GM23338 (cell line): ENCODE measurements at regions not wholly inside any gene's neighbourhood (a gene's known extent, or its start where the extent isn't known, plus 50 kb on each side); places are given as distances from the start of the nearest gene placed in this dataset.

Source experiments
- ATAC-seq: fragments of 200-7000 bp; cut with Tn5 transposase; 3 replicates; pipeline ENCODE4 v1.9.1; 2020
- DNase-seq: peaks from one replicate; pipeline ENCODE4 v3.0.0-alpha.2; 2015; ENCODE audit warnings: low spot score
- H2AFZ ChIP-seq: fragments of 200-600 bp; sonication (generic); 2 replicates; pipeline ENCODE4 v1.8.0; 2016; ENCODE audit warnings: antibody characterized with exemption, mild to moderate bottlenecking, moderate library complexity
- H3F3A ChIP-seq: fragments of 200-600 bp; sonication (generic); replicated peaks from 2 replicates; pipeline ENCODE4 v1.8.0; 2017; ENCODE audit warnings: antibody characterized with exemption, mixed run types, low read depth
- H3K27ac ChIP-seq: fragments of 200-600 bp; sonication (generic); 2 replicates; pipeline ENCODE4 v1.6.1; 2016; ENCODE audit warnings: low read depth
- H3K27me3 ChIP-seq: fragments of 200-600 bp; sonication (generic); 2 replicates; pipeline ENCODE4 v1.8.0; 2016; ENCODE audit warnings: mild to moderate bottlenecking, mixed run types, moderate library complexity; ENCODE audit not compliant: insufficient read depth
- H3K36me3 ChIP-seq: fragments of 200-600 bp; sonication (generic); 2 replicates; pipeline ENCODE4 v1.8.0; 2016; ENCODE audit warnings: mild to moderate bottlenecking; ENCODE audit not compliant: insufficient read depth
- H3K4me1 ChIP-seq: fragments of 200-600 bp; sonication (generic); 2 replicates; pipeline ENCODE4 v1.8.0; 2016; ENCODE audit warnings: mild to moderate bottlenecking, moderate library complexity; ENCODE audit not compliant: insufficient read depth
- H3K4me2 ChIP-seq: fragments of 200-600 bp; sonication (generic); 2 replicates; pipeline ENCODE4 v1.7.1; 2017; ENCODE audit warnings: mixed run types
- H3K4me3 ChIP-seq: fragments of 200-600 bp; sonication (generic); 2 replicates; pipeline ENCODE4 v1.6.1; 2016; ENCODE audit warnings: mixed run types
- H3K79me2 ChIP-seq: fragments of 200-600 bp; sonication (generic); replicated peaks from 2 replicates; pipeline ENCODE4 v1.8.0; 2017; ENCODE audit warnings: mild to moderate bottlenecking; ENCODE audit not compliant: insufficient read depth
- H3K9me2 ChIP-seq: fragments of 200-600 bp; sonication (generic); 2 replicates; pipeline ENCODE4 v1.8.0; 2017; ENCODE audit not compliant: insufficient read depth
- H4K20me1 ChIP-seq: fragments of 200-600 bp; sonication (generic); replicated peaks from 2 replicates; pipeline ENCODE4 v1.8.0; 2017; ENCODE audit warnings: mild to moderate bottlenecking; ENCODE audit not compliant: insufficient read depth
- H3K27ac Mint-ChIP-seq: 2 replicates; pipeline ENCODE4 v1.8.0; 2020; ENCODE audit warnings: inconsistent platforms, mild to moderate bottlenecking, moderate library complexity, mixed read lengths
- H3K27me3 Mint-ChIP-seq: 3 replicates; pipeline ENCODE4 v1.8.0; 2022; ENCODE audit warnings: low read depth, mild to moderate bottlenecking, moderate library complexity, mixed read lengths, inconsistent platforms; ENCODE audit not compliant: insufficient read depth, poor library complexity
- H3K36me3 Mint-ChIP-seq: 3 replicates; pipeline ENCODE4 v1.8.0; 2021; ENCODE audit warnings: low read depth, mild to moderate bottlenecking, inconsistent platforms, moderate library complexity, mixed read lengths
- H3K4me1 Mint-ChIP-seq: 3 replicates; pipeline ENCODE4 v1.8.0; 2020; ENCODE audit warnings: mild to moderate bottlenecking, inconsistent platforms, mixed read lengths
- H3K4me3 Mint-ChIP-seq: 3 replicates; pipeline ENCODE4 v1.8.0; 2021; ENCODE audit warnings: moderate library complexity, mild to moderate bottlenecking, inconsistent platforms, mixed read lengths
- H3K9me3 Mint-ChIP-seq: 3 replicates; pipeline ENCODE4 v1.8.0; 2020; ENCODE audit warnings: moderate library complexity, mild to moderate bottlenecking, inconsistent platforms, mixed read lengths
- CREB1 ChIP-seq: fragments of 250-450 bp; sonication (Bioruptor Pico); IDR thresholded peaks from 2 replicates; pipeline ENCODE4 v1.5.0; 2020; ENCODE audit warnings: low read depth, mild to moderate bottlenecking, moderate library complexity
- EZH2 ChIP-seq: fragments of 200-600 bp; sonication (generic); IDR thresholded peaks from one replicate; pipeline ENCODE4 v1.8.0; 2017; ENCODE audit warnings: antibody characterized with exemption, mild to moderate bottlenecking, low read depth; ENCODE audit not compliant: unreplicated experiment
- EZH2phosphoT487 ChIP-seq: fragments of 200-600 bp; sonication (generic); IDR thresholded peaks from one replicate; pipeline ENCODE4 v1.8.1; 2018; ENCODE audit warnings: antibody characterized with exemption; ENCODE audit not compliant: unreplicated experiment
- NANOG ChIP-seq: IDR thresholded peaks from 2 replicates; pipeline ENCODE4 v1.6.1; 2016; ENCODE audit warnings: antibody characterized with exemption, borderline replicate concordance
- POLR2AphosphoS5 ChIP-seq: IDR thresholded peaks from 2 replicates; pipeline ENCODE4 v1.6.1; 2016; ENCODE audit warnings: antibody characterized with exemption, low read depth
- STAT1 ChIP-seq: IDR thresholded peaks from one replicate; pipeline ENCODE4 v1.6.1; 2016; ENCODE audit warnings: antibody characterized with exemption; ENCODE audit not compliant: unreplicated experiment
- ZNF114 ChIP-seq: fragments of 250-450 bp; sonication (Bioruptor Pico); IDR thresholded peaks from 2 replicates; pipeline ENCODE4 v1.5.0; 2020; ENCODE audit warnings: mild to moderate bottlenecking, moderate library complexity
- ZNF331 ChIP-seq: fragments of 250-450 bp; sonication (Bioruptor Pico); IDR thresholded peaks from 2 replicates; pipeline ENCODE4 v1.5.0; 2020; ENCODE audit warnings: low read depth, mild to moderate bottlenecking, moderate library complexity
- TF ChIP-seq, protein P1 (sequence below), 2 experiments: fragments of 200-600 bp in 1 of 2; sonication (generic) in 1 of 2; conservative IDR thresholded peaks; 2 replicates each; pipeline versions ENCODE4 v1.5.1 to v1.6.1; 2016 to 2017; ENCODE audit warnings: antibody characterized with exemption in 2 of 2, low read depth in 2 of 2, mild to moderate bottlenecking in 2 of 2, moderate library complexity in 1 of 2
- TF ChIP-seq, protein P2 (sequence below): IDR thresholded peaks from 2 replicates; pipeline ENCODE4 v1.6.1; 2016; ENCODE audit warnings: antibody characterized with exemption
- TF ChIP-seq, protein P3 (sequence below): IDR thresholded peaks from one replicate; pipeline ENCODE4 v1.6.1; 2018; ENCODE audit warnings: antibody characterized with exemption; ENCODE audit not compliant: unreplicated experiment
- TF ChIP-seq, protein P4 (sequence below): fragments of 250-450 bp; sonication (Bioruptor Pico); IDR thresholded peaks from 2 replicates; pipeline ENCODE4 v1.5.0; 2020; ENCODE audit warnings: mild to moderate bottlenecking, moderate library complexity

DNA sequence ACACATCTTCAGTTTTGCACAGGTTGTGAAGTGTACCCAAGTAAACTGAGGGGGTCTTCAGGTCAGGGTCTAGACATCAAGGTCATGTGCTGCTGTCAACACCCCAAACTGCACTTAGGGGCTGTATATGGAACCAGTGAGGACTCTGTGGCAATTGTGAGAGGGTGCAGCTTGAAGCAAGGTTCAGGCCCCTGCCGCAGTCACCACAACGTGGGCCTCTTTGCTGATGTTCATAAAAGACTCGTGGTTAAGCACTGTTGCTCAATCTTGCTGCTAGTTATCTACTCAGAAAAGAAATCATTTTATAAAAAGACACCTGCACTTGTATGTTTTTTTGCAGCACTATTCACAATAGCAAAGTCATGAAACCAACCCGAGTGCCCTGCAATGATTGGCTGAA is 907.4 kb downstream of the UQCRFS1 start:
- H4K20me1 ChIP-seq, result no peaks in the 10 kb centered on the region
- Mint-ChIP-seq H3K4me1 (peaks cover 3% of the 10 kb centered on the region; the same call in 1 of the 3 replicates), H3K4me3 (no peak overlapping the region), H3K27me3 (peaks cover 8% of the 10 kb centered on the region), H3K36me3 (no peaks in the 10 kb centered on the region), H3K9me3 (peaks cover 2% of the 10 kb centered on the region; the same call in 1 of the 3 replicates), H3K27ac (no peak overlapping the region)
- H3K27ac ChIP-seq, result no peak overlapping the region
- H3K79me2 ChIP-seq, result no peaks in the 10 kb centered on the region
- no peak for ATAC-seq
- H3K4me3 ChIP-seq, result no peak overlapping the region
- H3K4me2 ChIP-seq, result no peak overlapping the region
- peaks cover 14% of the 10 kb centered on the region for H3K9me2 ChIP-seq
- no peak overlapping the region for H2AFZ ChIP-seq
- DNase-seq, result no peak
- no peaks in the 10 kb centered on the region for H3K36me3 ChIP-seq
- no peaks in the 10 kb centered on the region for H3F3A ChIP-seq
- H3K4me1 ChIP-seq, result no peaks in the 10 kb centered on the region
- TF ChIP-seq CREB1 (CRISPR knock-in tag) (no peak), NANOG (no peak), EZH2phosphoT487 (no peak), STAT1 (no peak), POLR2AphosphoS5 (no peak), ZNF114 (CRISPR knock-in tag) (no peak), EZH2 (no peak), ZNF331 (CRISPR knock-in tag) (no peak)
- TF ChIP-seq, protein P1, sequence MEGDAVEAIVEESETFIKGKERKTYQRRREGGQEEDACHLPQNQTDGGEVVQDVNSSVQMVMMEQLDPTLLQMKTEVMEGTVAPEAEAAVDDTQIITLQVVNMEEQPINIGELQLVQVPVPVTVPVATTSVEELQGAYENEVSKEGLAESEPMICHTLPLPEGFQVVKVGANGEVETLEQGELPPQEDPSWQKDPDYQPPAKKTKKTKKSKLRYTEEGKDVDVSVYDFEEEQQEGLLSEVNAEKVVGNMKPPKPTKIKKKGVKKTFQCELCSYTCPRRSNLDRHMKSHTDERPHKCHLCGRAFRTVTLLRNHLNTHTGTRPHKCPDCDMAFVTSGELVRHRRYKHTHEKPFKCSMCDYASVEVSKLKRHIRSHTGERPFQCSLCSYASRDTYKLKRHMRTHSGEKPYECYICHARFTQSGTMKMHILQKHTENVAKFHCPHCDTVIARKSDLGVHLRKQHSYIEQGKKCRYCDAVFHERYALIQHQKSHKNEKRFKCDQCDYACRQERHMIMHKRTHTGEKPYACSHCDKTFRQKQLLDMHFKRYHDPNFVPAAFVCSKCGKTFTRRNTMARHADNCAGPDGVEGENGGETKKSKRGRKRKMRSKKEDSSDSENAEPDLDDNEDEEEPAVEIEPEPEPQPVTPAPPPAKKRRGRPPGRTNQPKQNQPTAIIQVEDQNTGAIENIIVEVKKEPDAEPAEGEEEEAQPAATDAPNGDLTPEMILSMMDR (conservative IDR thresholded peaks at IDR 0.05; ENCODE audit: low read depth in 2 of 2), result no peak
- TF ChIP-seq, protein P2, sequence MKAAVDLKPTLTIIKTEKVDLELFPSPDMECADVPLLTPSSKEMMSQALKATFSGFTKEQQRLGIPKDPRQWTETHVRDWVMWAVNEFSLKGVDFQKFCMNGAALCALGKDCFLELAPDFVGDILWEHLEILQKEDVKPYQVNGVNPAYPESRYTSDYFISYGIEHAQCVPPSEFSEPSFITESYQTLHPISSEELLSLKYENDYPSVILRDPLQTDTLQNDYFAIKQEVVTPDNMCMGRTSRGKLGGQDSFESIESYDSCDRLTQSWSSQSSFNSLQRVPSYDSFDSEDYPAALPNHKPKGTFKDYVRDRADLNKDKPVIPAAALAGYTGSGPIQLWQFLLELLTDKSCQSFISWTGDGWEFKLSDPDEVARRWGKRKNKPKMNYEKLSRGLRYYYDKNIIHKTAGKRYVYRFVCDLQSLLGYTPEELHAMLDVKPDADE, result no peak
- TF ChIP-seq, protein P3, sequence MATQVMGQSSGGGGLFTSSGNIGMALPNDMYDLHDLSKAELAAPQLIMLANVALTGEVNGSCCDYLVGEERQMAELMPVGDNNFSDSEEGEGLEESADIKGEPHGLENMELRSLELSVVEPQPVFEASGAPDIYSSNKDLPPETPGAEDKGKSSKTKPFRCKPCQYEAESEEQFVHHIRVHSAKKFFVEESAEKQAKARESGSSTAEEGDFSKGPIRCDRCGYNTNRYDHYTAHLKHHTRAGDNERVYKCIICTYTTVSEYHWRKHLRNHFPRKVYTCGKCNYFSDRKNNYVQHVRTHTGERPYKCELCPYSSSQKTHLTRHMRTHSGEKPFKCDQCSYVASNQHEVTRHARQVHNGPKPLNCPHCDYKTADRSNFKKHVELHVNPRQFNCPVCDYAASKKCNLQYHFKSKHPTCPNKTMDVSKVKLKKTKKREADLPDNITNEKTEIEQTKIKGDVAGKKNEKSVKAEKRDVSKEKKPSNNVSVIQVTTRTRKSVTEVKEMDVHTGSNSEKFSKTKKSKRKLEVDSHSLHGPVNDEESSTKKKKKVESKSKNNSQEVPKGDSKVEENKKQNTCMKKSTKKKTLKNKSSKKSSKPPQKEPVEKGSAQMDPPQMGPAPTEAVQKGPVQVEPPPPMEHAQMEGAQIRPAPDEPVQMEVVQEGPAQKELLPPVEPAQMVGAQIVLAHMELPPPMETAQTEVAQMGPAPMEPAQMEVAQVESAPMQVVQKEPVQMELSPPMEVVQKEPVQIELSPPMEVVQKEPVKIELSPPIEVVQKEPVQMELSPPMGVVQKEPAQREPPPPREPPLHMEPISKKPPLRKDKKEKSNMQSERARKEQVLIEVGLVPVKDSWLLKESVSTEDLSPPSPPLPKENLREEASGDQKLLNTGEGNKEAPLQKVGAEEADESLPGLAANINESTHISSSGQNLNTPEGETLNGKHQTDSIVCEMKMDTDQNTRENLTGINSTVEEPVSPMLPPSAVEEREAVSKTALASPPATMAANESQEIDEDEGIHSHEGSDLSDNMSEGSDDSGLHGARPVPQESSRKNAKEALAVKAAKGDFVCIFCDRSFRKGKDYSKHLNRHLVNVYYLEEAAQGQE, result no peak
- TF ChIP-seq, protein P4, sequence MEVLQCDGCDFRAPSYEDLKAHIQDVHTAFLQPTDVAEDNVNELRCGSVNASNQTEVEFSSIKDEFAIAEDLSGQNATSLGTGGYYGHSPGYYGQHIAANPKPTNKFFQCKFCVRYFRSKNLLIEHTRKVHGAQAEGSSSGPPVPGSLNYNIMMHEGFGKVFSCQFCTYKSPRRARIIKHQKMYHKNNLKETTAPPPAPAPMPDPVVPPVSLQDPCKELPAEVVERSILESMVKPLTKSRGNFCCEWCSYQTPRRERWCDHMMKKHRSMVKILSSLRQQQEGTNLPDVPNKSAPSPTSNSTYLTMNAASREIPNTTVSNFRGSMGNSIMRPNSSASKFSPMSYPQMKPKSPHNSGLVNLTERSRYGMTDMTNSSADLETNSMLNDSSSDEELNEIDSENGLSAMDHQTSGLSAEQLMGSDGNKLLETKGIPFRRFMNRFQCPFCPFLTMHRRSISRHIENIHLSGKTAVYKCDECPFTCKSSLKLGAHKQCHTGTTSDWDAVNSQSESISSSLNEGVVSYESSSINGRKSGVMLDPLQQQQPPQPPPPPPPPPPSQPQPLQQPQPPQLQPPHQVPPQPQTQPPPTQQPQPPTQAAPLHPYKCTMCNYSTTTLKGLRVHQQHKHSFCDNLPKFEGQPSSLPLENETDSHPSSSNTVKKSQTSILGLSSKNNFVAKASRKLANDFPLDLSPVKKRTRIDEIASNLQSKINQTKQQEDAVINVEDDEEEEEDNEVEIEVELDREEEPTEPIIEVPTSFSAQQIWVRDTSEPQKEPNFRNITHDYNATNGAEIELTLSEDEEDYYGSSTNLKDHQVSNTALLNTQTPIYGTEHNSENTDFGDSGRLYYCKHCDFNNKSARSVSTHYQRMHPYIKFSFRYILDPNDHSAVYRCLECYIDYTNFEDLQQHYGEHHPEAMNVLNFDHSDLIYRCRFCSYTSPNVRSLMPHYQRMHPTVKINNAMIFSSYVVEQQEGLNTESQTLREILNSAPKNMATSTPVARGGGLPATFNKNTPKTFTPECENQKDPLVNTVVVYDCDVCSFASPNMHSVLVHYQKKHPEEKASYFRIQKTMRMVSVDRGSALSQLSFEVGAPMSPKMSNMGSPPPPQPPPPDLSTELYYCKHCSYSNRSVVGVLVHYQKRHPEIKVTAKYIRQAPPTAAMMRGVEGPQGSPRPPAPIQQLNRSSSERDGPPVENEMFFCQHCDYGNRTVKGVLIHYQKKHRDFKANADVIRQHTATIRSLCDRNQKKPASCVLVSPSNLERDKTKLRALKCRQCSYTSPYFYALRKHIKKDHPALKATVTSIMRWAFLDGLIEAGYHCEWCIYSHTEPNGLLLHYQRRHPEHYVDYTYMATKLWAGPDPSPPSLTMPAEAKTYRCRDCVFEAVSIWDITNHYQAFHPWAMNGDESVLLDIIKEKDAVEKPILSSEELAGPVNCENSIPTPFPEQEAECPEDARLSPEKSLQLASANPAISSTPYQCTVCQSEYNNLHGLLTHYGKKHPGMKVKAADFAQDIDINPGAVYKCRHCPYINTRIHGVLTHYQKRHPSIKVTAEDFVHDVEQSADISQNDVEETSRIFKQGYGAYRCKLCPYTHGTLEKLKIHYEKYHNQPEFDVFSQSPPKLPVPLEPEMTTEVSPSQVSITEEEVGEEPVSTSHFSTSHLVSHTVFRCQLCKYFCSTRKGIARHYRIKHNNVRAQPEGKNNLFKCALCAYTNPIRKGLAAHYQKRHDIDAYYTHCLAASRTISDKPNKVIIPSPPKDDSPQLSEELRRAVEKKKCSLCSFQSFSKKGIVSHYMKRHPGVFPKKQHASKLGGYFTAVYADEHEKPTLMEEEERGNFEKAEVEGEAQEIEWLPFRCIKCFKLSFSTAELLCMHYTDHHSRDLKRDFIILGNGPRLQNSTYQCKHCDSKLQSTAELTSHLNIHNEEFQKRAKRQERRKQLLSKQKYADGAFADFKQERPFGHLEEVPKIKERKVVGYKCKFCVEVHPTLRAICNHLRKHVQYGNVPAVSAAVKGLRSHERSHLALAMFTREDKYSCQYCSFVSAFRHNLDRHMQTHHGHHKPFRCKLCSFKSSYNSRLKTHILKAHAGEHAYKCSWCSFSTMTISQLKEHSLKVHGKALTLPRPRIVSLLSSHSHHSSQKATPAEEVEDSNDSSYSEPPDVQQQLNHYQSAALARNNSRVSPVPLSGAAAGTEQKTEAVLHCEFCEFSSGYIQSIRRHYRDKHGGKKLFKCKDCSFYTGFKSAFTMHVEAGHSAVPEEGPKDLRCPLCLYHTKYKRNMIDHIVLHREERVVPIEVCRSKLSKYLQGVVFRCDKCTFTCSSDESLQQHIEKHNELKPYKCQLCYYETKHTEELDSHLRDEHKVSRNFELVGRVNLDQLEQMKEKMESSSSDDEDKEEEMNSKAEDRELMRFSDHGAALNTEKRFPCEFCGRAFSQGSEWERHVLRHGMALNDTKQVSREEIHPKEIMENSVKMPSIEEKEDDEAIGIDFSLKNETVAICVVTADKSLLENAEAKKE (CRISPR knock-in tag), result no peak
- H3K27me3 ChIP-seq, result no peaks in the 10 kb centered on the region
